H9 (cell line): ENCODE measurements at regions not wholly inside any gene's neighbourhood (a gene's known extent, or its start where the extent isn't known, plus 50 kb on each side); places are given as distances from the start of the nearest gene placed in this dataset.
A peak's percentile ranks its signal among the peaks of the same experiment; 100 is the strongest.
"Not testable (repeated sequence)": the region's sequence is repeated elsewhere in the genome, so short reads cannot be mapped to it uniquely, and the experiment has no call there.

Experiments
- DNase-seq: peaks from one replicate; pipeline ENCODE4 v3.0.0-alpha.2; 2017
- H2AFZ ChIP-seq: one replicate; pipeline ENCODE4 v1.6.1; 2013; ENCODE audit warnings: mild to moderate bottlenecking, low read length, control low read depth, moderate library complexity
- H2AK5ac ChIP-seq: 2 replicates; pipeline ENCODE4 v1.6.1; 2013; ENCODE audit warnings: low read length, control low read depth, mixed read lengths; ENCODE audit not compliant: insufficient read length
- H2BK120ac ChIP-seq: one replicate; pipeline ENCODE4 v1.6.1; 2013; ENCODE audit warnings: low read depth, mild to moderate bottlenecking, low read length, control low read depth, inconsistent platforms; ENCODE audit not compliant: poor library complexity, severe bottlenecking
- H2BK12ac ChIP-seq: 2 replicates; pipeline ENCODE4 v1.6.1; 2013; ENCODE audit warnings: low read length, control low read depth, mixed read lengths, low read depth; ENCODE audit not compliant: insufficient read length
- H2BK15ac ChIP-seq: 2 replicates; pipeline ENCODE4 v1.6.1; 2013; ENCODE audit warnings: low read depth, low read length, control low read depth
- H2BK20ac ChIP-seq: one replicate; pipeline ENCODE4 v1.6.1; 2013; ENCODE audit warnings: low read depth, mild to moderate bottlenecking, low read length, control low read depth, inconsistent platforms; ENCODE audit not compliant: poor library complexity, severe bottlenecking
- H2BK5ac ChIP-seq: 2 replicates; pipeline ENCODE4 v1.6.1; 2013; ENCODE audit warnings: low read length, control low read depth, mixed read lengths; ENCODE audit not compliant: insufficient read length
- H3K14ac ChIP-seq: 2 replicates; pipeline ENCODE4 v1.6.1; 2013; ENCODE audit warnings: low read length, control low read depth; ENCODE audit not compliant: insufficient read depth
- H3K18ac ChIP-seq: 2 replicates; pipeline ENCODE4 v1.6.1; 2013; ENCODE audit warnings: low read depth, mild to moderate bottlenecking, mixed read lengths, low read length, control low read depth; ENCODE audit not compliant: insufficient read length
- H3K23ac ChIP-seq: 2 replicates; pipeline ENCODE4 v1.6.1; 2013; ENCODE audit warnings: low read length, control low read depth, mixed read lengths, low read depth; ENCODE audit not compliant: insufficient read length
- H3K23me2 ChIP-seq: 2 replicates; pipeline ENCODE4 v1.6.1; 2013; ENCODE audit warnings: low read depth, mild to moderate bottlenecking, mixed read lengths, low read length, control low read depth; ENCODE audit not compliant: insufficient read length, poor library complexity, severe bottlenecking
- H3K27ac ChIP-seq: 2 replicates; pipeline ENCODE4 v1.5.1; 2013; ENCODE audit warnings: low read length, control low read depth, mixed read lengths, low read depth; ENCODE audit not compliant: insufficient read length
- H3K27me3 ChIP-seq: 2 replicates; pipeline ENCODE4 v1.6.1; 2013; ENCODE audit warnings: low read length, control low read depth, inconsistent platforms; ENCODE audit not compliant: insufficient read depth
- H3K4ac ChIP-seq: 2 replicates; pipeline ENCODE4 v1.6.1; 2013; ENCODE audit warnings: low read depth, mild to moderate bottlenecking, control low read depth, inconsistent platforms, low read length, moderate library complexity
- H3K4me1 ChIP-seq: 2 replicates; pipeline ENCODE4 v1.6.1; 2013; ENCODE audit warnings: low read length, control low read depth, inconsistent platforms; ENCODE audit not compliant: insufficient read depth
- H3K4me2 ChIP-seq: 2 replicates; pipeline ENCODE4 v1.6.1; 2013; ENCODE audit warnings: low read length, control low read depth, mixed read lengths; ENCODE audit not compliant: insufficient read length, insufficient read depth
- H3K56ac ChIP-seq: 2 replicates; pipeline ENCODE4 v1.6.1; 2013; ENCODE audit warnings: low read depth, mild to moderate bottlenecking, mixed read lengths, low read length, control low read depth; ENCODE audit not compliant: insufficient read length
- H3K79me1 ChIP-seq: 2 replicates; pipeline ENCODE4 v1.6.1; 2013; ENCODE audit warnings: low read depth, mild to moderate bottlenecking, moderate library complexity, low read length, control low read depth, inconsistent platforms; ENCODE audit not compliant: insufficient read depth, poor library complexity, severe bottlenecking
- H3K79me2 ChIP-seq: 2 replicates; pipeline ENCODE4 v1.6.1; 2013; ENCODE audit warnings: low read length, control low read depth, inconsistent platforms; ENCODE audit not compliant: insufficient read depth
- H3K9ac ChIP-seq: 2 replicates; pipeline ENCODE4 v1.6.1; 2013; ENCODE audit warnings: low read length, control low read depth, mixed read lengths; ENCODE audit not compliant: insufficient read length; ENCODE audit errors: extremely low read depth
- H3K9me3 ChIP-seq: one replicate; pipeline ENCODE4 v1.6.1; 2013; ENCODE audit warnings: low read depth, low read length, inconsistent platforms; ENCODE audit not compliant: control insufficient read depth
- H3T11ph ChIP-seq: one replicate; pipeline ENCODE4 v1.6.1; 2013; ENCODE audit warnings: mild to moderate bottlenecking, low read length, control low read depth, inconsistent platforms
- H4K20me1 ChIP-seq: one replicate; pipeline ENCODE4 v1.6.1; 2013; ENCODE audit not compliant: control insufficient read depth, insufficient read length, insufficient read depth
- H4K5ac ChIP-seq: 2 replicates; pipeline ENCODE4 v1.6.1; 2013; ENCODE audit warnings: low read depth, mild to moderate bottlenecking, mixed read lengths, low read length, control low read depth; ENCODE audit not compliant: insufficient read length
- H4K8ac ChIP-seq: replicated peaks from 2 replicates; pipeline ENCODE4 v1.6.1; 2013; ENCODE audit warnings: low read length, control low read depth, mixed read lengths, low read depth; ENCODE audit not compliant: insufficient read length
- H4K91ac ChIP-seq: 2 replicates; pipeline ENCODE4 v1.6.1; 2013; ENCODE audit warnings: low read depth, mild to moderate bottlenecking, moderate library complexity, mixed read lengths, low read length, control low read depth; ENCODE audit not compliant: insufficient read length
- H3K27ac Mint-ChIP-seq, 3 experiments: 2 replicates in 2 of 3; 3 replicates in 1 of 3; pipeline ENCODE4 v1.8.0; 2020 to 2021; ENCODE audit warnings: mixed read lengths in 3 of 3, mild to moderate bottlenecking in 1 of 3, moderate library complexity in 1 of 3
- H3K27me3 Mint-ChIP-seq: 2 replicates; pipeline ENCODE4 v1.8.0; 2021; ENCODE audit warnings: low read depth, mild to moderate bottlenecking, moderate library complexity, mixed read lengths
- H3K36me3 Mint-ChIP-seq, 3 experiments: 2 replicates in 2 of 3; 3 replicates in 1 of 3; pipeline ENCODE4 v1.8.0; 2020 to 2021; ENCODE audit warnings: low read depth in 3 of 3, mixed read lengths in 3 of 3; ENCODE audit not compliant: insufficient read depth in 1 of 3
- H3K4me1 Mint-ChIP-seq, 2 experiments: 2 replicates each; pipeline ENCODE4 v1.8.0; 2020; ENCODE audit warnings: mixed read lengths in 2 of 2
- H3K4me3 Mint-ChIP-seq, 2 experiments: 2 replicates in 1 of 2; 3 replicates in 1 of 2; pipeline ENCODE4 v1.8.0; 2020 to 2021; ENCODE audit warnings: mild to moderate bottlenecking in 2 of 2, mixed read lengths in 2 of 2, moderate library complexity in 1 of 2
- H3K9me3 Mint-ChIP-seq, 2 experiments: 2 replicates in 1 of 2; 3 replicates in 1 of 2; pipeline ENCODE4 v1.8.0; 2020; ENCODE audit warnings: mild to moderate bottlenecking in 2 of 2, mixed read lengths in 2 of 2, moderate library complexity in 1 of 2
- WGBS: extraction: QIAGEN DNeasy Blood & Tissue Kit; methylation state at CpG from one replicate; pipeline ENCODE4 v1.1.7; 2013; ENCODE audit warnings: missing lambda C conversion rate, low lambda C conversion rate, mixed read lengths; ENCODE audit not compliant: insufficient read length; ENCODE audit errors: extremely low coverage; 5-methylcytosine and 5-hydroxymethylcytosine counted together

- not testable (repeated sequence) for H4K8ac ChIP-seq, H3T11ph ChIP-seq, H3K27ac ChIP-seq, H3K56ac ChIP-seq, H3K27me3 Mint-ChIP-seq, H3K79me1 ChIP-seq, H2BK20ac ChIP-seq, H3K4ac ChIP-seq, H3K18ac ChIP-seq, H3K4me3 Mint-ChIP-seq, H4K20me1 ChIP-seq, H2BK5ac ChIP-seq, H3K9ac ChIP-seq, H4K91ac ChIP-seq, H2BK120ac ChIP-seq, H3K36me3 Mint-ChIP-seq, H3K14ac ChIP-seq, H3K4me1 ChIP-seq, H3K9me3 Mint-ChIP-seq, H4K5ac ChIP-seq, H2AK5ac ChIP-seq, H3K23ac ChIP-seq, DNase-seq, H3K23me2 ChIP-seq, H3K9me3 ChIP-seq, H2AFZ ChIP-seq, H3K27ac Mint-ChIP-seq, H3K27me3 ChIP-seq, H3K79me2 ChIP-seq, H3K4me2 ChIP-seq, H2BK15ac ChIP-seq, H2BK12ac ChIP-seq
- no CpG with 5 or more reads among the region's 20 CpGs for WGBS
- peaks cover 6 to 13% of the 10 kb centered on the region in 2 experiments for H3K4me1 Mint-ChIP-seq
Observed at GRCh38 chr17:83172646-83173045, 93.2 kb downstream of the METRNL start.

- not testable (repeated sequence) for H3K23me2 ChIP-seq, H3K79me2 ChIP-seq, H3K18ac ChIP-seq, H2BK120ac ChIP-seq, H3K27me3 Mint-ChIP-seq, H3T11ph ChIP-seq, H3K4me1 ChIP-seq, H2AFZ ChIP-seq, H4K91ac ChIP-seq, H4K5ac ChIP-seq, H3K27me3 ChIP-seq, H3K4me3 Mint-ChIP-seq, H3K4me2 ChIP-seq, H2BK5ac ChIP-seq, H2BK20ac ChIP-seq, H3K14ac ChIP-seq, H2BK15ac ChIP-seq, H3K4ac ChIP-seq, H3K36me3 Mint-ChIP-seq, H2BK12ac ChIP-seq, H3K27ac ChIP-seq, H3K27ac Mint-ChIP-seq, H3K79me1 ChIP-seq, H3K56ac ChIP-seq, H3K23ac ChIP-seq, H3K9me3 ChIP-seq, H2AK5ac ChIP-seq, H3K9ac ChIP-seq, H4K8ac ChIP-seq, H4K20me1 ChIP-seq, H3K9me3 Mint-ChIP-seq
- peaks cover 6 to 13% of the 10 kb centered on the region in 2 experiments for H3K4me1 Mint-ChIP-seq
- peak; percentile 30 for DNase-seq
- no CpG with 5 or more reads among the region's 24 CpGs for WGBS
Observed at GRCh38 chr17:83173180-83173913, 93.9 kb downstream of the METRNL start.
